ENCODE measurements at regions not wholly inside any gene's neighbourhood (a gene's known extent, or its start where the extent isn't known, plus 50 kb on each side); places are given as distances from the start of the nearest gene placed in this dataset.

- no peak overlapping the region for H3K4me2 ChIP-seq (ENCODE audit: insufficient read depth, low read length)
- H3K27me3 ChIP-seq (ENCODE audit: insufficient read depth, low read length), result no peaks in the 10 kb centered on the region
- H3K36me3 ChIP-seq (ENCODE audit: insufficient read depth, low read length), result no peaks in the 10 kb centered on the region
- H4K20me1 ChIP-seq (ENCODE audit: insufficient read depth, low read length), result no peaks in the 10 kb centered on the region
- no peaks in the 10 kb centered on the region for H3K79me2 ChIP-seq (ENCODE audit: insufficient read depth, low read length)
- H3K4me3 ChIP-seq (ENCODE audit: insufficient read depth, low read length), result no peak overlapping the region
- TF ChIP-seq, protein P1, sequence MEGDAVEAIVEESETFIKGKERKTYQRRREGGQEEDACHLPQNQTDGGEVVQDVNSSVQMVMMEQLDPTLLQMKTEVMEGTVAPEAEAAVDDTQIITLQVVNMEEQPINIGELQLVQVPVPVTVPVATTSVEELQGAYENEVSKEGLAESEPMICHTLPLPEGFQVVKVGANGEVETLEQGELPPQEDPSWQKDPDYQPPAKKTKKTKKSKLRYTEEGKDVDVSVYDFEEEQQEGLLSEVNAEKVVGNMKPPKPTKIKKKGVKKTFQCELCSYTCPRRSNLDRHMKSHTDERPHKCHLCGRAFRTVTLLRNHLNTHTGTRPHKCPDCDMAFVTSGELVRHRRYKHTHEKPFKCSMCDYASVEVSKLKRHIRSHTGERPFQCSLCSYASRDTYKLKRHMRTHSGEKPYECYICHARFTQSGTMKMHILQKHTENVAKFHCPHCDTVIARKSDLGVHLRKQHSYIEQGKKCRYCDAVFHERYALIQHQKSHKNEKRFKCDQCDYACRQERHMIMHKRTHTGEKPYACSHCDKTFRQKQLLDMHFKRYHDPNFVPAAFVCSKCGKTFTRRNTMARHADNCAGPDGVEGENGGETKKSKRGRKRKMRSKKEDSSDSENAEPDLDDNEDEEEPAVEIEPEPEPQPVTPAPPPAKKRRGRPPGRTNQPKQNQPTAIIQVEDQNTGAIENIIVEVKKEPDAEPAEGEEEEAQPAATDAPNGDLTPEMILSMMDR (IDR thresholded peaks at IDR 0.05; ENCODE audit: extremely low read depth, low read depth, low read length), result no peak
- no peaks in the 10 kb centered on the region for H3K4me1 ChIP-seq (ENCODE audit: insufficient read depth, low read length)
- no peak overlapping the region for H2AFZ ChIP-seq (ENCODE audit: low read length)
- no peak overlapping the region for H3K27ac ChIP-seq (ENCODE audit: low read depth, low read length)
- no peaks in the 10 kb centered on the region for H3K9me3 ChIP-seq (ENCODE audit: low read depth, low read length)
- DNase-seq (ENCODE audit: insufficient read length, low spot score, missing footprints), result no peak
These were observed 478.0 kb downstream of the PDHA2 start for GRCh38 chr4:96317891-96318290.

DNA sequence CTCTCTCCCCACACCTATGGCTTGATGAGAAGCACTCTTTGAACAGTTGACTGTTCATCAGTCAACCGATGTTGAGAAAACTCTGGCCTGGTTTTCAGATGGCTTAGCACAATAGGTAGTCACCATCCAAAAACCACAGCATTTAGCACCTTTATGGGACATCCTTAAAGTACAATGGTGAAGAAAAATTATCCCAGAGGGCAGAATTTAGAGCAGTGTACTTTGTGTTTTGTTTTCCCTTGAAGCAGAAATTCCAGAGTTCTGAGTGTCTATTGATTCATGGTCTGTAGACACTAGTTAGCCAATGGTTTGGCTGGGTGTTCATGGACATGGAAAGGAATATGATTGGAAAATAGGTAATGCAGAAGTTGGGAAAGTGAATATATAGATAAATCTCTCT lies 487.0 kb downstream of the PDHA2 start:
- no peaks in the 10 kb centered on the region for H3K27me3 ChIP-seq (ENCODE audit: insufficient read depth, low read length)
- H3K4me1 ChIP-seq (ENCODE audit: insufficient read depth, low read length), result no peaks in the 10 kb centered on the region
- no peaks in the 10 kb centered on the region for H4K20me1 ChIP-seq (ENCODE audit: insufficient read depth, low read length)
- no peak overlapping the region for H3K4me3 ChIP-seq (ENCODE audit: insufficient read depth, low read length)
- TF ChIP-seq, protein P1 (IDR thresholded peaks at IDR 0.05; ENCODE audit: extremely low read depth, low read depth, low read length), result no peak
- no peak for DNase-seq (ENCODE audit: insufficient read length, low spot score, missing footprints)
- H3K36me3 ChIP-seq (ENCODE audit: insufficient read depth, low read length), result no peaks in the 10 kb centered on the region
- no peaks in the 10 kb centered on the region for H3K9me3 ChIP-seq (ENCODE audit: low read depth, low read length)
- H3K4me2 ChIP-seq (ENCODE audit: insufficient read depth, low read length), result no peak overlapping the region
- H3K27ac ChIP-seq (ENCODE audit: low read depth, low read length), result no peak overlapping the region
- H2AFZ ChIP-seq (ENCODE audit: low read length), result no peak overlapping the region
- no peaks in the 10 kb centered on the region for H3K79me2 ChIP-seq (ENCODE audit: insufficient read depth, low read length)

GRCh38 chr4:96342196-96342595 lies 502.3 kb downstream of the PDHA2 start:
- no peak overlapping the region for H3K4me3 ChIP-seq (ENCODE audit: insufficient read depth, low read length)
- H2AFZ ChIP-seq (ENCODE audit: low read length), result no peak overlapping the region
- no peaks in the 10 kb centered on the region for H3K36me3 ChIP-seq (ENCODE audit: insufficient read depth, low read length)
- no peak overlapping the region for H3K4me2 ChIP-seq (ENCODE audit: insufficient read depth, low read length)
- H3K79me2 ChIP-seq (ENCODE audit: insufficient read depth, low read length), result no peaks in the 10 kb centered on the region
- no peaks in the 10 kb centered on the region for H4K20me1 ChIP-seq (ENCODE audit: insufficient read depth, low read length)
- H3K27me3 ChIP-seq (ENCODE audit: insufficient read depth, low read length), result no peaks in the 10 kb centered on the region
- H3K4me1 ChIP-seq (ENCODE audit: insufficient read depth, low read length), result no peaks in the 10 kb centered on the region
- TF ChIP-seq, protein P1 (IDR thresholded peaks at IDR 0.05; ENCODE audit: extremely low read depth, low read depth, low read length), result no peak
- H3K27ac ChIP-seq (ENCODE audit: low read depth, low read length), result no peak overlapping the region
- H3K9me3 ChIP-seq (ENCODE audit: low read depth, low read length), result no peaks in the 10 kb centered on the region
- no peak for DNase-seq (ENCODE audit: insufficient read length, low spot score, missing footprints)

- no peak overlapping the region for H3K4me3 ChIP-seq (ENCODE audit: insufficient read depth, low read length)
- DNase-seq (ENCODE audit: insufficient read length, low spot score, missing footprints), result no peak
- no peaks in the 10 kb centered on the region for H3K4me1 ChIP-seq (ENCODE audit: insufficient read depth, low read length)
- H3K9me3 ChIP-seq (ENCODE audit: low read depth, low read length), result no peaks in the 10 kb centered on the region
- H3K27me3 ChIP-seq (ENCODE audit: insufficient read depth, low read length), result no peaks in the 10 kb centered on the region
- TF ChIP-seq, protein P1 (IDR thresholded peaks at IDR 0.05; ENCODE audit: extremely low read depth, low read depth, low read length), result no peak
- H3K79me2 ChIP-seq (ENCODE audit: insufficient read depth, low read length), result no peaks in the 10 kb centered on the region
- H3K4me2 ChIP-seq (ENCODE audit: insufficient read depth, low read length), result no peak overlapping the region
- H4K20me1 ChIP-seq (ENCODE audit: insufficient read depth, low read length), result no peaks in the 10 kb centered on the region
- H3K36me3 ChIP-seq (ENCODE audit: insufficient read depth, low read length), result no peaks in the 10 kb centered on the region
- H2AFZ ChIP-seq (ENCODE audit: low read length), result no peak overlapping the region
- no peak overlapping the region for H3K27ac ChIP-seq (ENCODE audit: low read depth, low read length)
These were observed 503.0 kb downstream of the PDHA2 start for GRCh38 chr4:96342790-96343455.
